GM19023 (cell line): ENCODE measurements at regions not wholly inside any gene's neighbourhood (a gene's known extent, or its start where the extent isn't known, plus 50 kb on each side); places are given as distances from the start of the nearest gene placed in this dataset.
A peak's percentile ranks its signal among the peaks of the same experiment; 100 is the strongest.
"Not testable (repeated sequence)": the region's sequence is repeated elsewhere in the genome, so short reads cannot be mapped to it uniquely, and the experiment has no call there.

ENCODE experiments used
- ATAC-seq: cut with Tn5 transposase; IDR thresholded peaks from one replicate; pipeline ENCODE4 v1.9.1; 2021; ENCODE audit warnings: mild to moderate bottlenecking, moderate library complexity; ENCODE audit not compliant: unreplicated experiment

DNA sequence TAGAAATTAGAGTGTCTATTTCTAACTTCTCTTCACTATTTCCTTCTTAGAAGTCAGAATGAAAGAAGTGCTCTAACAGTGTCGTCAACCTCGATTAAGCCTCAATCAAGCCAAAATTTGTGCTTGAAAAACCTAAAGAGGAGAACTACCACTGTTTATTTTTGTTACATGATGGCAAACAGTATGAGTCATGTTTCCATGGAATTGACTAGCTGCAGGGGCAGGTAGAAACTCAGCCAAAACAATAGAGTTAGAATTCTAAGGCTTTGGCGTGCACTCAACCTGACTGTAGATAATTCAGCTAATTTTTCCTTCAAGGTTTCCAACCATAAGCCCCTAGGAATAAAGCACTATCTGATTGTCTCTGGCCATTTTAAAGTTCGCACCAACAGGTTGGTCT lies 415.9 kb downstream of the ETS1 start:
- no peak for ATAC-seq

GRCh38 chr11:128165572-128165971 lies 421.8 kb downstream of the ETS1 start:
- no peak for ATAC-seq

- ATAC-seq = no peak
Observed at GRCh38 chr11:128164080-128164741, 423.1 kb downstream of the ETS1 start.

DNA sequence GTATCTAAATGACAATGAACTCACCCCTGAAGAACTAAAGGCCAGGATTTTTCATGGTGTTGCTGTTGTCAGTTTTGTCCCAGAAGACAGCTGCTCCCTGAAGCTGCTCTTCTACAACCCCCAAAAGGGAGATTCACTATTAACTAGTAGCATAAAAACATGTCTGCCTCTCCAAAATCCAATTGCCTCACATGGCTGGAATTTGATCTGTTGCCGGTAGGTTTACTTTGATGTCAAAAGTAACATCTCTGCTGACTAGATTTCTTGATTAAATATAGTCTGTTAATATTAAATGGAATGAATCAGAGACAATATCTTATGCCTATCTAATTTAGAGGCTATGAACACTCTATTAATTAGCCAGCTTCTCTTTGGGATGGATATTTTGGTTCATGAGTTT lies 425.4 kb downstream of the ETS1 start:
- no peak for ATAC-seq

- no peak for ATAC-seq
Observed at GRCh38 chr11:128161436-128161835, 425.9 kb downstream of the ETS1 start.

- no peak for ATAC-seq
Observed at GRCh38 chr11:128158860-128159259, 428.5 kb downstream of the ETS1 start.

GRCh38 chr11:128157423-128158298 lies 429.7 kb downstream of the ETS1 start:
- ATAC-seq = peak; percentile 80

DNA sequence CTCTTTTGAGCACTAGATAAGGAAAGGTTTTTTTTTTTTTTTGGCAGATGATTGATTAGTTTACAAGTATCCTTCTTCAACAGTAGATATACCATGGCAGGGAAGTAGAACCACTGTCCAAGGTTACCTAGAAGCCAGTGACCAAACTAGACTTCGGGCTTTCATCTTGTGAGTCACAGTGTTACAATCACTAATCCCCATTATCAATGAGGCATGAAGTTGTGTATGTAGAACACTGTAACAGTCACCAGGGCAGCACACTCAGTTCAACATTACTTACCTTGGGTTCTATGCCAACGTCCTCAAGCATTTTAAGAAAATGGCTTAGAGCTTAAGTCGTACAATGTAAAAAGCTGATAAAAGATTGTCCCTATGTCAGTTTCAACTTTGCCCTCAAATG lies 430.9 kb downstream of the ETS1 start:
- ATAC-seq = no peak

DNA sequence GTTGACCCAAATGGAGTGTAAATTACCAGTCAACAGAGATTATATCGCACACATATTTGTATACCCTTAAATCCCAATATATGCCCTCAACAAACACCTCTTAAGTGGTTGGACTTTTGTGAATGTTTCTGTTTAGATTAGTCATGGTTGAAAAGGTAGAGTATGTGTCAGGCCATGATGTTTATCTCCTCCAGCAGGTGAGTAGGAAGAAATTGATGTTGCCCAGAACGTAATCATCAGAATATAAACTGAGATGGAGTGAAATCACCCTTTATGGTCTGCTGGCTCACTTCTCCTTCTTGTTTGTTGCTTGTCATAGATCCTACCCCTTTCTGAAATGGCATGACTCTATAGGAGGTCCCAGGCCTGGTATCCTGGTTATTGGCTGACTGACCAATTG lies 431.8 kb downstream of the ETS1 start:
- ATAC-seq = no peak

- no peak for ATAC-seq
Observed at GRCh38 chr11:128153697-128154048, 433.7 kb downstream of the ETS1 start.

DNA sequence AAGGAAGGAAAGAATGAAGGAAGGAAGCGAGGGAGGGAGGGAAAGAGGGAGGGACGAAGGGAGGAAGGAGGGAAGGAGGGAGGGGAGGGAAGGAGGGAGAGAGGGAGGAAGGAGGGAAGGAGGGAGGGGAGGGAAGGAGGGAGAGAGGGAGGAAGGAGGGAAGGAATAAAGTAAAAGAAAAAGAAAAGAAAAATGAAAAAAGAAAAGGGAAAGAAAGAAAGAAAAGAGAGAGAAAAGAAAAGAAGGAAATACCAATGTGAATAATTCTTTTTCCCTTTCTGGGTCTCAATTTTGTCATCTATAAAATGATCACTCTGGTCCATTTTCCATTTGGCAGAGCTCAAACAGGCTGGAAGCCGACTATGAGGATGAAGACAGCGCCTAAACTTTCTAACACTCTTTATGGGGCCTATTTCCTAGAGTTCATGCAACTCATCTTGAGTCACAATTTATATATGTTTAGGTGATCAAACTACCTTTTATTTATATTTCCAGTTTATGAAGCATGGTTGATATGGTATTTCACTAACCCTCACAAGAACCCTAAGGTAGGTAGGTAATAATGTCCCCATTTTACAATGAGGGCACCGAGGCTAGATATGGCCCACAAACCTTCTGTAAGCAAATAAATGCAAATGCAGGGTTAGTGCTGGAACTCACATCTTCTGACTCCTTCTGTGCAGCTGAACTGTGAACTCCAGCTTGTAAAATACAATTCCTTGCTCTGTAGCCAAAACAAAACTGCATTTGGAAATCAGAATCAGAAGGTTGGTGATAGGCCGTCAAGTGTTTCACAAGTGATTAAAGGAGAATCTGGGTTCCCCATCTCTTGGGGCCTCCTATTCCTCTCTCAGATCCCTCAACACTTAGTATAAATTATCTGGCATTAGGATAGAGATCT lies 434.3 kb downstream of the ETS1 start:
- no peak for ATAC-seq

DNA sequence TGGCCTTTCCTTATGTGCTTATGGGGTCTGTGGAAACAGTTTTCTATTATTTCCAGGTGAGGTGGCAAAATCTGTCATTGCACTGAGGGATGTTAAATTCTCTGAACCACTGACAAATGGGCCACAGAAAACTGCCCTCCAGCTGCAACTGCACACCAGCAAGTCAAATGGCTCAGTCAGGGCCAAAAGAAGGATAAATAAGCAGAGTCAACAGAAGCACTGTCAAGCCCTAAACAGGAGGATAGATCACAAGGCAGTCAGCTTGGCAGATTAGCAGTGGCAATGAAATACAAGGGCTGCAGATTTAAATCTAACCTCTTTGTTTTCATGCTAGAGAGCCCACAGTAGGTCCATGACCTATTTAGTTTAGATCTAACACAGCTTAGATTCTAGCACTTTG lies 435.6 kb downstream of the ETS1 start:
- no peak for ATAC-seq

- ATAC-seq = no peak
Observed at GRCh38 chr11:128151338-128151737, 436.0 kb downstream of the ETS1 start.

- no peak for ATAC-seq
Observed at GRCh38 chr11:128148208-128148607, 439.1 kb downstream of the ETS1 start.

GRCh38 chr11:128146926-128147605 lies 440.3 kb downstream of the ETS1 start:
- no peak for ATAC-seq

- not testable (repeated sequence) for ATAC-seq
Observed at GRCh38 chr11:128140293-128140692, 447.1 kb downstream of the ETS1 start.

GRCh38 chr11:128135451-128135850 lies 451.9 kb downstream of the ETS1 start:
- ATAC-seq = no peak

DNA sequence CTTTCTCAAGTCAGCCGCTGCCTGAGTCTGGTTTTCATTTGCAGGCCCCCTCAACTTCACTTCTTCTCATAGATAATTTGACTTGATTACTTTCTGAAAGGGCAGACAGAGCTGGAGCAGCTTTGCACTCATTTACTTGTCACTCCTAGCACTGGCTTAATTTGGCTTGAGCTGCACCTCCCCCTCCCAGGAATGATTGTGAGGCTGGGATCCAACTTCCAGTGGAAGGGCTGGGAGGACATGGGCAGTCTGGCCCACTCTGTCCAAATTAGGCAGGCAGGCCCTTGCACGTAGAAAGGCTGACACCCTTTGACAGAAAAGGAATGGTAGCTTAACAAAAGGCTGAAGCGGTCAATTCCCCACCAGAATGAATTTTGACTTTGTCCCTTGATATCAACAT lies 453.9 kb downstream of the ETS1 start:
- ATAC-seq = no peak

DNA sequence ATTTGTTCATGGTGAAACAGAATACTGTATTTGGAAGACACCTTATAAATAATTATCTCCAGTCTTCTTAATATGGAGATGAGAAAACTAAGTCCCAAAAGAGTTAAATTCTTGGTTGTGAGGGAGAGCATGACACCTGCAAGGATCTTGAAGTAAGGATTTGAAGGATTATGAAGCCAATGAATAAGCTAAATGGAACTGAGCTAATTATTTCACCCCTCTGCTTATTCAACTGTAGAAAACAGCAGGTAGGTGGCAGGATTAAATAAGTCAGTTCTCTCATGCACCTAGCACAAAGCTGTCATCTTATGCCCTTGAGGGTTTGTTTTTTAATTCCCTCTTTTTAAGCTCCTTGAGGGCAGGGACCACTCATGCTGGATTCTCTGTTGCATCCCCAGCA lies 457.3 kb downstream of the ETS1 start:
- ATAC-seq = no peak

GRCh38 chr11:128125723-128126122 lies 461.6 kb downstream of the ETS1 start:
- ATAC-seq = no peak

DNA sequence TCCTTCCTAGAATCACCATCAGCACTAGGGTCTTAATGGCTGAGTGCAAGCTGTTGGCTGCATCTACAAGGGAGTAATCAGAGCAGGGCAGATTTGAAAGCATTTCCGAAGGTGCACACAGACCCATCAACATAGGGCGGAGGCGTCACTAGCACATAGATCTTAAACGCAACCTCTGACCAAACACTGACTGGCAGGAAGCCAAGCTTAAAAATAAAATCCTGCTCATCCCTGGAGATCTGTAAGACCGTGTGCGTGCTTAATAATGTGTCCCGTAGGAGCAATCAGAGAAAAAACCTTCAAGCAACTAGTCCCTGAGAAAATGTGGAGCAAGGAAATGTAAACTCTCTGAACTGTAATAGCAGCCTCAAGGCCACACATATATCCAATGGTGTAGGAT lies 470.5 kb downstream of the ETS1 start:
- ATAC-seq = no peak
